Panc1 (cell line): ENCODE measurements at regions not wholly inside any gene's neighbourhood (a gene's known extent, or its start where the extent isn't known, plus 50 kb on each side); places are given as distances from the start of the nearest gene placed in this dataset.

ENCODE experiments used
- ATAC-seq: fragments of 200-7000 bp; cut with Tn5 transposase; 2 replicates; pipeline ENCODE4 v1.9.1; 2020; ENCODE audit warnings: mild to moderate bottlenecking, moderate library complexity
- BruUV-seq: library from RNA; stranded (reverse); fragments of 400-500 nt; replicated peaks from 2 replicates; lab custom pipeline; 2021; lab: Mats Ljungman, UMichigan
- CTCF ChIA-PET: fragments of 300-600 bp; sonication (Branson Sonifier 250); formaldehyde crosslinking; loops from one replicate; lab custom pipeline; 2022; ENCODE audit warnings: antibody characterized with exemption; lab: Charles Lee
- POLR2A ChIA-PET: fragments of 300-600 bp; sonication (Branson Sonifier 250); formaldehyde crosslinking; loops from one replicate; lab custom pipeline; 2022; ENCODE audit warnings: antibody characterized with exemption; lab: Charles Lee
- DNase-seq: peaks from one replicate; pipeline ENCODE4 v3.0.0-alpha.2; 2010; ENCODE audit warnings: low read depth, low spot score
- H3K27ac ChIP-seq: 2 replicates; pipeline ENCODE4 v1.5.1; 2011; ENCODE audit warnings: mild to moderate bottlenecking, low read length, inconsistent platforms
- H3K27me3 ChIP-seq: fragments of 200-500 bp; sonication (Bioruptor generic); 2 replicates; pipeline ENCODE4 v1.6.0; 2014; ENCODE audit warnings: low read length, inconsistent platforms; ENCODE audit not compliant: control insufficient read depth, insufficient read depth
- H3K36me3 ChIP-seq: fragments of 200-500 bp; sonication (Bioruptor generic); 2 replicates; pipeline ENCODE4 v1.5.1; 2014; ENCODE audit warnings: inconsistent platforms, mild to moderate bottlenecking, low read length, moderate library complexity; ENCODE audit not compliant: control insufficient read depth, insufficient read depth
- H3K4me1 ChIP-seq: 2 replicates; pipeline ENCODE4 v1.5.1; 2011; ENCODE audit warnings: inconsistent platforms, mild to moderate bottlenecking, low read length, moderate library complexity; ENCODE audit not compliant: control insufficient read depth, insufficient read depth
- H3K4me3 ChIP-seq, 2 experiments: 2 replicates each; pipeline ENCODE4 v1.5.1; 2011 to 2012; ENCODE audit warnings: low read depth in 2 of 2, low read length in 2 of 2, mild to moderate bottlenecking in 2 of 2, inconsistent platforms in 1 of 2, moderate library complexity in 1 of 2
- H3K9me3 ChIP-seq: fragments of 200-500 bp; sonication (Bioruptor generic); 2 replicates; pipeline ENCODE4 v1.5.1; 2014; ENCODE audit warnings: low read depth, mild to moderate bottlenecking, inconsistent platforms, low read length, moderate library complexity; ENCODE audit not compliant: control insufficient read depth, insufficient read depth
- CTCF ChIP-seq: fragments of 450-650 bp; IDR thresholded peaks from 2 replicates; pipeline ENCODE4 v1.5.1; 2017; ENCODE audit warnings: mild to moderate bottlenecking
- POLR2AphosphoS5 ChIP-seq: IDR thresholded peaks from 2 replicates; pipeline ENCODE4 v1.6.1; 2012; ENCODE audit warnings: mild to moderate bottlenecking, low read depth, low read length, moderate library complexity
- SIN3A ChIP-seq: IDR thresholded peaks from 2 replicates; pipeline ENCODE4 v1.6.1; 2012; ENCODE audit warnings: low read depth, mild to moderate bottlenecking, low read length, moderate library complexity, borderline replicate concordance; ENCODE audit not compliant: insufficient read depth
- TCF7L2 ChIP-seq: IDR thresholded peaks from 2 replicates; pipeline ENCODE4 v1.6.1; 2011; ENCODE audit warnings: mild to moderate bottlenecking, low read depth, low read length, inconsistent platforms
- in situ Hi-C: cut with HindIII; loops from 2 replicates; pipeline ENCODE4 v1.10.0; 2016; ENCODE audit warnings: low sequenced_read_pairs, low pct_unique_long_range_greater_than_20kb
- intact Hi-C: fragments of 100-400 bp; cut with micrococcal nuclease; formaldehyde crosslinking; loops from one replicate; pipeline ENCODE4 v1.10.0; 2022; ENCODE audit not compliant: unreplicated experiment
- TF ChIP-seq, protein P1 (sequence below), 2 experiments: IDR thresholded peaks; 2 replicates each; pipeline ENCODE4 v1.6.1; 2011 to 2012; ENCODE audit warnings: low read depth in 2 of 2, control low read depth in 1 of 2, low read length in 1 of 2, mild to moderate bottlenecking in 1 of 2, moderate library complexity in 1 of 2; ENCODE audit not compliant: insufficient read depth in 1 of 2

- H3K27ac ChIP-seq = no peak overlapping the region
These were observed 58.1 kb upstream of the SIM2 start for GRCh38 chr21:36640721-36641244.

DNA sequence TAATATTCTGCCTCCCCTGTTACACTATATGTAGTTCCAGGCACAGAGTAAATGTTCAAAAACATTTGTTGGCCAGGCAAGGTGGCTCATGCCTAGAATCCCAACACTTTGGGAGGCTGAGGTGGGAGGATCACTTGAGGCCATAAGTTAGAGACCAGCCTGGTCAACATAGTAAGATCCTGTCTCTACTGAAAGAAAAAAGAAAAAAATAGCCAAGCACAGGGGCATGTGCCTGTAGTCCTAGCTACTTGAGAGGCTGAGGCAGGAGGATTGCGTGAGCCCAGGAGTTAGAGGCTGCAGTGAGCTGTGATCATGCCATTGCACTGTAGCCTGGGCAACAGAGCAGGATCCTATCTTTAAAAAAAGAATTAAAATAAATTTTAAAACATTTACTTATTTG, 57.6 kb upstream of the SIM2 start:
- ChIA-PET CTCF (no interaction called here), POLR2A (no interaction called here)
- H3K27me3 ChIP-seq = no peaks in the 10 kb centered on the region
- H3K9me3 ChIP-seq = no peaks in the 10 kb centered on the region
- BruUV-seq = no TSS peak
- ATAC-seq (no peak), DNase-seq (no peak)
- in situ Hi-C loops (no loop called here), intact Hi-C loops (no loop called here)
- no peak overlapping the region for H3K27ac ChIP-seq
- no peaks in the 10 kb centered on the region for H3K4me1 ChIP-seq
- TF ChIP-seq, protein P1, sequence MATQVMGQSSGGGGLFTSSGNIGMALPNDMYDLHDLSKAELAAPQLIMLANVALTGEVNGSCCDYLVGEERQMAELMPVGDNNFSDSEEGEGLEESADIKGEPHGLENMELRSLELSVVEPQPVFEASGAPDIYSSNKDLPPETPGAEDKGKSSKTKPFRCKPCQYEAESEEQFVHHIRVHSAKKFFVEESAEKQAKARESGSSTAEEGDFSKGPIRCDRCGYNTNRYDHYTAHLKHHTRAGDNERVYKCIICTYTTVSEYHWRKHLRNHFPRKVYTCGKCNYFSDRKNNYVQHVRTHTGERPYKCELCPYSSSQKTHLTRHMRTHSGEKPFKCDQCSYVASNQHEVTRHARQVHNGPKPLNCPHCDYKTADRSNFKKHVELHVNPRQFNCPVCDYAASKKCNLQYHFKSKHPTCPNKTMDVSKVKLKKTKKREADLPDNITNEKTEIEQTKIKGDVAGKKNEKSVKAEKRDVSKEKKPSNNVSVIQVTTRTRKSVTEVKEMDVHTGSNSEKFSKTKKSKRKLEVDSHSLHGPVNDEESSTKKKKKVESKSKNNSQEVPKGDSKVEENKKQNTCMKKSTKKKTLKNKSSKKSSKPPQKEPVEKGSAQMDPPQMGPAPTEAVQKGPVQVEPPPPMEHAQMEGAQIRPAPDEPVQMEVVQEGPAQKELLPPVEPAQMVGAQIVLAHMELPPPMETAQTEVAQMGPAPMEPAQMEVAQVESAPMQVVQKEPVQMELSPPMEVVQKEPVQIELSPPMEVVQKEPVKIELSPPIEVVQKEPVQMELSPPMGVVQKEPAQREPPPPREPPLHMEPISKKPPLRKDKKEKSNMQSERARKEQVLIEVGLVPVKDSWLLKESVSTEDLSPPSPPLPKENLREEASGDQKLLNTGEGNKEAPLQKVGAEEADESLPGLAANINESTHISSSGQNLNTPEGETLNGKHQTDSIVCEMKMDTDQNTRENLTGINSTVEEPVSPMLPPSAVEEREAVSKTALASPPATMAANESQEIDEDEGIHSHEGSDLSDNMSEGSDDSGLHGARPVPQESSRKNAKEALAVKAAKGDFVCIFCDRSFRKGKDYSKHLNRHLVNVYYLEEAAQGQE (IDR thresholded peaks at IDR 0.05; ENCODE audit: insufficient read depth in 1 of 2, low read depth in 2 of 2, low read length in 1 of 2) = no peak
- TF ChIP-seq CTCF (no peak), POLR2AphosphoS5 (no peak), TCF7L2 (no peak), SIN3A (no peak)
- no peaks in the 10 kb centered on the region for H3K36me3 ChIP-seq
- H3K4me3 ChIP-seq = no peak overlapping the region

More at GRCh38 chr21:36640721-36641244, 58.1 kb upstream of the SIM2 start:
- POLR2A ChIA-PET = no interaction called here
- Histone ChIP-seq H3K36me3 (no peaks in the 10 kb centered on the region), H3K4me3 (no peak overlapping the region), H3K4me1 (no peaks in the 10 kb centered on the region), H3K9me3 (no peaks in the 10 kb centered on the region), H3K27me3 (no peaks in the 10 kb centered on the region)
- TF ChIP-seq SIN3A (no peak), CTCF (no peak), POLR2AphosphoS5 (no peak), TCF7L2 (no peak)
- TF ChIP-seq, protein P1 (IDR thresholded peaks at IDR 0.05; ENCODE audit: insufficient read depth in 1 of 2, low read depth in 2 of 2, low read length in 1 of 2) = no peak
- no TSS peak for BruUV-seq
- CTCF ChIA-PET = no interaction called here
- DNase-seq (no peak), ATAC-seq (no peak)
- in situ Hi-C loops (no loop called here), intact Hi-C loops (no loop called here)
